GM12801 (cell line): ENCODE measurements at regions not wholly inside any gene's neighbourhood (a gene's known extent, or its start where the extent isn't known, plus 50 kb on each side); places are given as distances from the start of the nearest gene placed in this dataset.

Source experiments
- TF ChIP-seq, protein P1 (sequence below): IDR thresholded peaks from one replicate; pipeline ENCODE4 v1.5.1; 2011; ENCODE audit warnings: control low read depth; ENCODE audit not compliant: insufficient read length; ENCODE audit errors: extremely low read depth

- TF ChIP-seq, protein P1, sequence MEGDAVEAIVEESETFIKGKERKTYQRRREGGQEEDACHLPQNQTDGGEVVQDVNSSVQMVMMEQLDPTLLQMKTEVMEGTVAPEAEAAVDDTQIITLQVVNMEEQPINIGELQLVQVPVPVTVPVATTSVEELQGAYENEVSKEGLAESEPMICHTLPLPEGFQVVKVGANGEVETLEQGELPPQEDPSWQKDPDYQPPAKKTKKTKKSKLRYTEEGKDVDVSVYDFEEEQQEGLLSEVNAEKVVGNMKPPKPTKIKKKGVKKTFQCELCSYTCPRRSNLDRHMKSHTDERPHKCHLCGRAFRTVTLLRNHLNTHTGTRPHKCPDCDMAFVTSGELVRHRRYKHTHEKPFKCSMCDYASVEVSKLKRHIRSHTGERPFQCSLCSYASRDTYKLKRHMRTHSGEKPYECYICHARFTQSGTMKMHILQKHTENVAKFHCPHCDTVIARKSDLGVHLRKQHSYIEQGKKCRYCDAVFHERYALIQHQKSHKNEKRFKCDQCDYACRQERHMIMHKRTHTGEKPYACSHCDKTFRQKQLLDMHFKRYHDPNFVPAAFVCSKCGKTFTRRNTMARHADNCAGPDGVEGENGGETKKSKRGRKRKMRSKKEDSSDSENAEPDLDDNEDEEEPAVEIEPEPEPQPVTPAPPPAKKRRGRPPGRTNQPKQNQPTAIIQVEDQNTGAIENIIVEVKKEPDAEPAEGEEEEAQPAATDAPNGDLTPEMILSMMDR, result no peak
These were observed 53.0 kb upstream of the MLIP start for GRCh38 chr6:54058236-54058635.

DNA sequence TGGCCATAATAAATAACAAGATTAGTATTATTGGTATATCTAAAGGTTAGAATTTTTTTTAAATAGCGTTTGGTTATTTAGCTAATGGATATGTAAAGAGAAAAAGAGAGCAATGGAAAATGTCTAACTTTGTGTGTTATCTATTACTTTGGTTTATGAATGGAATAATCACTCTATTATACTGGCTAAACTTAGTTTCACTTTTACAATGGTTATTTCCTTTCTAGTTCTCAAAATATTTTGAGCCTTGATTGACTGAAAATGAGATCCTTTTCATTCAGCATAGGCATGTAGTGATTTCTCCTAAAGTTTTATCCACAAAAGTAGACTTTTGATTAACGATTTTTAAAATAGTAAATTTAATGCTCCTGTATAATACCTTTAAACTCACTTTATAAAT, 51.6 kb upstream of the MLIP start:
- TF ChIP-seq, protein P1, result no peak

- TF ChIP-seq, protein P1, result no peak
These were observed 51.0 kb upstream of the MLIP start for GRCh38 chr6:54060286-54060685.
